ENCODE measurements at regions not wholly inside any gene's neighbourhood (a gene's known extent, or its start where the extent isn't known, plus 50 kb on each side); places are given as distances from the start of the nearest gene placed in this dataset.

- no peak for TF ChIP-seq CTCF (IDR thresholded peaks at IDR 0.05 in 2 of 3, conservative IDR thresholded peaks at IDR 0.05 in 1 of 3; ENCODE audit: control insufficient read depth in 2 of 3, extremely low read depth in 1 of 3, insufficient read depth in 1 of 3, low read depth in 3 of 3, low read length in 3 of 3)
- TF ChIP-seq POLR2AphosphoS5 (IDR thresholded peaks at IDR 0.05; ENCODE audit: low read length) = no peak
- no peak for TF ChIP-seq POLR2A (IDR thresholded peaks at IDR 0.05; ENCODE audit: low read depth, low read length)
- TF ChIP-seq BHLHE40 (IDR thresholded peaks at IDR 0.05; ENCODE audit: borderline replicate concordance in 1 of 2, low read depth in 2 of 2, low read length in 1 of 2) = no peak
- TF ChIP-seq RAD21 (IDR thresholded peaks at IDR 0.05; ENCODE audit: insufficient read depth, low read depth, low read length) = no peak
- no peak for TF ChIP-seq GATAD2B (conservative IDR thresholded peaks at IDR 0.05; ENCODE audit: low read depth)
- no peak for TF ChIP-seq EZH2 (IDR thresholded peaks at IDR 0.05; ENCODE audit: borderline replicate concordance, control insufficient read depth, low read depth, low read length)
- TF ChIP-seq, protein P1, sequence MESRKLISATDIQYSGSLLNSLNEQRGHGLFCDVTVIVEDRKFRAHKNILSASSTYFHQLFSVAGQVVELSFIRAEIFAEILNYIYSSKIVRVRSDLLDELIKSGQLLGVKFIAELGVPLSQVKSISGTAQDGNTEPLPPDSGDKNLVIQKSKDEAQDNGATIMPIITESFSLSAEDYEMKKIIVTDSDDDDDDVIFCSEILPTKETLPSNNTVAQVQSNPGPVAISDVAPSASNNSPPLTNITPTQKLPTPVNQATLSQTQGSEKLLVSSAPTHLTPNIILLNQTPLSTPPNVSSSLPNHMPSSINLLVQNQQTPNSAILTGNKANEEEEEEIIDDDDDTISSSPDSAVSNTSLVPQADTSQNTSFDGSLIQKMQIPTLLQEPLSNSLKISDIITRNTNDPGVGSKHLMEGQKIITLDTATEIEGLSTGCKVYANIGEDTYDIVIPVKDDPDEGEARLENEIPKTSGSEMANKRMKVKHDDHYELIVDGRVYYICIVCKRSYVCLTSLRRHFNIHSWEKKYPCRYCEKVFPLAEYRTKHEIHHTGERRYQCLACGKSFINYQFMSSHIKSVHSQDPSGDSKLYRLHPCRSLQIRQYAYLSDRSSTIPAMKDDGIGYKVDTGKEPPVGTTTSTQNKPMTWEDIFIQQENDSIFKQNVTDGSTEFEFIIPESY (IDR thresholded peaks at IDR 0.05) = no peak
- no peak for TF ChIP-seq CREM (IDR thresholded peaks at IDR 0.05; ENCODE audit: low read depth)
- no peak for TF ChIP-seq SREBF2 (IDR thresholded peaks at IDR 0.05; ENCODE audit: low read length)
- no peak for TF ChIP-seq ATF3 (IDR thresholded peaks at IDR 0.05; ENCODE audit: borderline replicate concordance, extremely low read depth, low read depth, low read length)
- no peak for TF ChIP-seq PRDM15 (CRISPR knock-in tag; IDR thresholded peaks at IDR 0.05)
- TF ChIP-seq, protein P2, sequence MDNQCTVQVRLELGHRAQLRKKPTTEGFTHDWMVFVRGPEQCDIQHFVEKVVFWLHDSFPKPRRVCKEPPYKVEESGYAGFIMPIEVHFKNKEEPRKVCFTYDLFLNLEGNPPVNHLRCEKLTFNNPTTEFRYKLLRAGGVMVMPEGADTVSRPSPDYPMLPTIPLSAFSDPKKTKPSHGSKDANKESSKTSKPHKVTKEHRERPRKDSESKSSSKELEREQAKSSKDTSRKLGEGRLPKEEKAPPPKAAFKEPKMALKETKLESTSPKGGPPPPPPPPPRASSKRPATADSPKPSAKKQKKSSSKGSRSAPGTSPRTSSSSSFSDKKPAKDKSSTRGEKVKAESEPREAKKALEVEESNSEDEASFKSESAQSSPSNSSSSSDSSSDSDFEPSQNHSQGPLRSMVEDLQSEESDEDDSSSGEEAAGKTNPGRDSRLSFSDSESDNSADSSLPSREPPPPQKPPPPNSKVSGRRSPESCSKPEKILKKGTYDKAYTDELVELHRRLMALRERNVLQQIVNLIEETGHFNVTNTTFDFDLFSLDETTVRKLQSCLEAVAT (IDR thresholded peaks at IDR 0.05) = no peak
- no peak for TF ChIP-seq SRF (IDR thresholded peaks at IDR 0.05; ENCODE audit: low read depth in 2 of 2, low read length in 2 of 2)
Measured at GRCh38 chr4:119763386-119763785, 134.8 kb upstream of the PDE5A start.

All from GM12878 (cell line).